A673 (cell line): ENCODE measurements at regions not wholly inside any gene's neighbourhood (a gene's known extent, or its start where the extent isn't known, plus 50 kb on each side); places are given as distances from the start of the nearest gene placed in this dataset.

Source experiments
- CTCF ChIP-seq: fragments of 300-800, 200-600 bp; sonication (generic); conservative IDR thresholded peaks from 2 replicates; pipeline ENCODE4 v1.5.1; 2017; ENCODE audit warnings: low read depth, mild to moderate bottlenecking, antibody characterized with exemption, low read length, moderate library complexity, mixed read lengths
- EZH2 ChIP-seq: fragments of 200-600 bp; sonication (generic); IDR thresholded peaks from 2 replicates; pipeline ENCODE4 v1.6.1; 2017; ENCODE audit warnings: borderline replicate concordance, low read depth, mild to moderate bottlenecking, mixed read lengths, antibody characterized with exemption, low read length; ENCODE audit not compliant: poor library complexity, severe bottlenecking

- TF ChIP-seq CTCF (no peak), EZH2 (no peak)
These were observed 141.5 kb downstream of the TBC1D30 start for GRCh38 chr12:64965920-64966319.
